Activated CD8-positive, alpha-beta memory T cell treated with anti-CD3 and anti-CD28 coated beads, Interleukin-2, amount 50 U/mL, for 4 hours (primary cell): ENCODE measurements at regions not wholly inside any gene's neighbourhood (a gene's known extent, or its start where the extent isn't known, plus 50 kb on each side); places are given as distances from the start of the nearest gene placed in this dataset.
"Not testable (repeated sequence)": the region's sequence is repeated elsewhere in the genome, so short reads cannot be mapped to it uniquely, and the experiment has no call there.

Source experiments
- DNase-seq: peaks from one replicate; pipeline ENCODE4 v3.0.0-alpha.2; 2020

GRCh38 chr5:56763711-56764466, 51.5 kb upstream of the MAP3K1 start:
- DNase-seq, result no peak

GRCh38 chr5:56763182-56763581, 52.2 kb upstream of the MAP3K1 start:
- DNase-seq, result no peak

- DNase-seq, result no peak
These were observed 54.0 kb upstream of the MAP3K1 start for GRCh38 chr5:56761151-56761885.

GRCh38 chr5:56760723-56761122, 54.6 kb upstream of the MAP3K1 start:
- no peak for DNase-seq

GRCh38 chr5:56759521-56760216, 55.7 kb upstream of the MAP3K1 start:
- DNase-seq, result no peak

GRCh38 chr5:56757077-56757476, 58.3 kb upstream of the MAP3K1 start:
- DNase-seq, result no peak

GRCh38 chr5:56755036-56755555, 60.3 kb upstream of the MAP3K1 start:
- DNase-seq, result no peak

- not testable (repeated sequence) for DNase-seq
These were observed 61.8 kb upstream of the MAP3K1 start for GRCh38 chr5:56753588-56753987.

GRCh38 chr5:56751572-56752313, 63.6 kb upstream of the MAP3K1 start:
- DNase-seq, result no peak

GRCh38 chr5:56749842-56750241, 65.5 kb upstream of the MAP3K1 start:
- DNase-seq, result no peak

- no peak for DNase-seq
These were observed 68.6 kb upstream of the MAP3K1 start for GRCh38 chr5:56746553-56747339.

- no peak for DNase-seq
These were observed 69.5 kb upstream of the MAP3K1 start for GRCh38 chr5:56745864-56746263.

- no peak for DNase-seq
These were observed 74.5 kb upstream of the MAP3K1 start for GRCh38 chr5:56740868-56741267.

GRCh38 chr5:56739990-56740389, 75.4 kb upstream of the MAP3K1 start:
- no peak for DNase-seq

- no peak for DNase-seq
These were observed 77.3 kb upstream of the MAP3K1 start for GRCh38 chr5:56737951-56738606.

GRCh38 chr5:56737002-56737621, 78.2 kb upstream of the MAP3K1 start:
- DNase-seq, result no peak

GRCh38 chr5:56735849-56736641, 79.3 kb upstream of the MAP3K1 start:
- DNase-seq, result no peak

- no peak for DNase-seq
These were observed 81.2 kb upstream of the MAP3K1 start for GRCh38 chr5:56734091-56734694.

- DNase-seq, result no peak
These were observed 81.8 kb upstream of the MAP3K1 start for GRCh38 chr5:56733580-56733979.

- no peak for DNase-seq
These were observed 83.2 kb upstream of the MAP3K1 start for GRCh38 chr5:56732121-56732520.
